HepG2 (cell line): ENCODE measurements at regions not wholly inside any gene's neighbourhood (a gene's known extent, or its start where the extent isn't known, plus 50 kb on each side); places are given as distances from the start of the nearest gene placed in this dataset.

ENCODE experiments used
- ASH2L ChIP-seq: fragments of 300-600, 200-600 bp; sonication (generic); IDR thresholded peaks from 2 replicates; pipeline ENCODE4 v1.7.0; 2017; ENCODE audit warnings: low read depth, mild to moderate bottlenecking, moderate library complexity, mixed read lengths, low read length; ENCODE audit not compliant: insufficient read length
- CEBPG ChIP-seq: IDR thresholded peaks from 2 replicates; pipeline ENCODE4 v1.6.1; 2016
- FOSL2 ChIP-seq: sonication (generic); formaldehyde crosslinking; IDR thresholded peaks from 2 replicates; pipeline ENCODE4 v1.4.0; 2020; ENCODE audit warnings: missing genetic modification reagents
- GZF1 ChIP-seq: sonication (generic); formaldehyde crosslinking; IDR thresholded peaks from 2 replicates; pipeline ENCODE4 v1.5.1; 2020; ENCODE audit warnings: mild to moderate bottlenecking, missing genetic modification reagents
- HNF1A ChIP-seq, 2 experiments: sonication (generic) in 1 of 2; formaldehyde crosslinking in 1 of 2; IDR thresholded peaks; 2 replicates each; pipeline versions ENCODE4 v1.4.0 to v1.6.1; 2016 to 2020; ENCODE audit warnings: borderline replicate concordance in 1 of 2, low read depth in 1 of 2, mild to moderate bottlenecking in 1 of 2, missing genetic modification reagents in 1 of 2
- ISX ChIP-seq: sonication (generic); formaldehyde crosslinking; conservative IDR thresholded peaks from 2 replicates; pipeline ENCODE4 v1.5.0; 2020; ENCODE audit warnings: missing genetic modification reagents
- KDM5B ChIP-seq: sonication (generic); formaldehyde crosslinking; IDR thresholded peaks from 2 replicates; pipeline ENCODE4 v1.4.0; 2020; ENCODE audit warnings: missing genetic modification reagents, mild to moderate bottlenecking, borderline replicate concordance
- NPAS2 ChIP-seq: sonication (generic); formaldehyde crosslinking; IDR thresholded peaks from 2 replicates; pipeline ENCODE4 v1.8.0; 2022; ENCODE audit warnings: mild to moderate bottlenecking, missing genetic modification reagents, borderline replicate concordance
- NR2F1 ChIP-seq, 2 experiments: fragments of 450-650 bp in 1 of 2; formaldehyde crosslinking in 1 of 2; IDR thresholded peaks; 2 replicates each; pipeline versions ENCODE4 v1.5.0 to v1.6.1; 2016 to 2020; ENCODE audit warnings: mild to moderate bottlenecking in 1 of 2, missing compliant biosample characterization in 1 of 2, missing genetic modification reagents in 1 of 2, moderate library complexity in 1 of 2
- NR2F6 ChIP-seq, 2 experiments: IDR thresholded peaks; 2 replicates each; pipeline ENCODE4 v1.6.1; 2016; ENCODE audit warnings: antibody characterized with exemption in 1 of 2, mild to moderate bottlenecking in 1 of 2
- PREB ChIP-seq: sonication (generic); formaldehyde crosslinking; IDR thresholded peaks from 2 replicates; pipeline ENCODE4 v1.4.0; 2020; ENCODE audit warnings: missing genetic modification reagents
- RAD21 ChIP-seq: fragments of 450-650 bp; formaldehyde crosslinking; IDR thresholded peaks from 2 replicates; pipeline ENCODE4 v1.5.0; 2020; ENCODE audit warnings: mild to moderate bottlenecking
- RFX3 ChIP-seq: IDR thresholded peaks from 2 replicates; pipeline ENCODE4 v1.6.1; 2016; ENCODE audit warnings: missing biosample characterization, missing genetic modification reagents
- SAP130 ChIP-seq: IDR thresholded peaks from 2 replicates; pipeline ENCODE4 v1.6.1; 2016; ENCODE audit warnings: low read depth
- SOX5 ChIP-seq: IDR thresholded peaks from 2 replicates; pipeline ENCODE4 v1.6.1; 2016; ENCODE audit warnings: borderline replicate concordance
- TEF ChIP-seq: sonication (generic); formaldehyde crosslinking; IDR thresholded peaks from 2 replicates; pipeline ENCODE4 v1.5.0; 2020; ENCODE audit warnings: missing genetic modification reagents
- ZMAT3 ChIP-seq: sonication (generic); formaldehyde crosslinking; conservative IDR thresholded peaks from 2 replicates; pipeline ENCODE4 v1.7.0; 2021; ENCODE audit warnings: missing genetic modification reagents
- ZNF562 ChIP-seq: sonication (generic); formaldehyde crosslinking; IDR thresholded peaks from 2 replicates; pipeline ENCODE4 v1.8.0; 2022; ENCODE audit warnings: missing genetic modification reagents, borderline replicate concordance
- ZXDC ChIP-seq: sonication (generic); formaldehyde crosslinking; IDR thresholded peaks from 2 replicates; pipeline ENCODE4 v1.5.0; 2020; ENCODE audit warnings: mild to moderate bottlenecking, missing genetic modification reagents

- TF ChIP-seq RFX3 = peak; percentile 76
- peak; percentile 30; the same call in 1 of the 2 replicates for TF ChIP-seq RAD21
- no peak; the same call in 1 of the 2 replicates for TF ChIP-seq NR2F6 (IDR thresholded peaks at IDR 0.05)
- peak; percentile 35; the same call in 1 of the 2 replicates for TF ChIP-seq NR2F6 (CRISPR knock-in tag; IDR thresholded peaks at IDR 0.05)
- 0 out of 2 replicates have a peak, but pooled peaks have one; percentile 16 for TF ChIP-seq SAP130 (CRISPR knock-in tag)
- TF ChIP-seq SOX5 = 0 out of 2 replicates have a peak, but pooled peaks have one; percentile 42
- no peak for TF ChIP-seq ZNF562 (CRISPR knock-in tag)
- no peak for TF ChIP-seq ZXDC (CRISPR knock-in tag)
- no peak for TF ChIP-seq ISX (CRISPR knock-in tag)
- TF ChIP-seq KDM5B (CRISPR knock-in tag) = no peak
- TF ChIP-seq ASH2L = peak; percentile 51
- no peak for TF ChIP-seq ZMAT3 (CRISPR knock-in tag)
- peak in 1 of 2 experiments; percentile 53; a peak in 1 of 4 replicates for TF ChIP-seq NR2F1 (CRISPR knock-in tag; IDR thresholded peaks at IDR 0.05)
- TF ChIP-seq FOSL2 (CRISPR knock-in tag) = peak; percentile 37
- TF ChIP-seq NPAS2 = no peak
- no peak for TF ChIP-seq TEF (CRISPR knock-in tag)
- TF ChIP-seq GZF1 = no peak
- TF ChIP-seq PREB (CRISPR knock-in tag) = no peak
- TF ChIP-seq CEBPG (CRISPR knock-in tag) = peak; percentile 67
- TF ChIP-seq HNF1A (IDR thresholded peaks at IDR 0.05; ENCODE audit: low read depth) = no peak
- 0 out of 2 replicates have a peak, but pooled peaks have one; percentile 19 for TF ChIP-seq HNF1A (CRISPR knock-in tag; IDR thresholded peaks at IDR 0.05; ENCODE audit: borderline replicate concordance)
Observed at GRCh38 chr7:3194501-3195141, 106.4 kb upstream of the SDK1 start (continued).
